ENCODE measurements at regions not wholly inside any gene's neighbourhood (a gene's known extent, or its start where the extent isn't known, plus 50 kb on each side); places are given as distances from the start of the nearest gene placed in this dataset.

- no peak for TF ChIP-seq POLR2A (IDR thresholded peaks at IDR 0.05; ENCODE audit: low read length)
- TF ChIP-seq GATA1 (IDR thresholded peaks at IDR 0.05; ENCODE audit: low read depth, low read length): no peak
Observed at GRCh38 chr18:75879196-75879595, 451.7 kb upstream of the SMIM21 start.
